ENCODE measurements at regions not wholly inside any gene's neighbourhood (a gene's known extent, or its start where the extent isn't known, plus 50 kb on each side); places are given as distances from the start of the nearest gene placed in this dataset.

DNA sequence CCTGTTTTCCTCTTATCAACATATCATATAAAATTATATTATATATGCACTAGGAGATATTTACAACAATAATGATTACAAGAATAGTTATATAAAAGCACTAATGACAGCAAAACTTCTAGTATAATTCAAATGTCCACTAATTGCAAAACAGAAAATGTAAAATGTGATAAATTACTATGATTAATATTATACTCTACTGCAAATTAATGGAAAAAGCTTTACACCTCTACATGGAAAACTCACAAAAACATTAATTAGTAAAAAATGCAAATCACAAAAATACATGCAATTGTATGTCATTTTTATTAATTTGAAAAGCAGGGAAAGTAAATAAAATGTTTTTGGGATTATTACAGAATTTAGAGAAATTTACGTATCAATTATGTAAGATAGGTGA, 681.0 kb upstream of the PCDH20 start:
- no peaks in the 10 kb centered on the region for H3K27me3 ChIP-seq
- H3K9me3 ChIP-seq (replicated peaks in 1 of 3): no peaks in the 10 kb centered on the region
- intact Hi-C loops (cut with DNase I): no loop called here
- no peak overlapping the region for H3K4me3 ChIP-seq
- no peak overlapping the region for H3K27ac ChIP-seq
- DNase-seq: no peak
- WGBS, 4 donors: 82 to 88% (median 86%) methylated on average over 1 of the region's 1 CpG
- H3K36me3 ChIP-seq (replicated peaks in 1 of 2): no peaks in the 10 kb centered on the region
- TF ChIP-seq CTCF (IDR thresholded peaks at IDR 0.05) (no peak), POLR2A (IDR thresholded peaks at IDR 0.05) (no peak)
- H3K4me1 ChIP-seq (replicated peaks in 1 of 2): no peaks in the 10 kb centered on the region

GRCh38 chr13:62094932-62095331, 679.3 kb upstream of the PCDH20 start:
- Histone ChIP-seq H3K36me3 (replicated peaks in 1 of 2) (no peaks in the 10 kb centered on the region), H3K4me1 (replicated peaks in 1 of 2) (no peaks in the 10 kb centered on the region), H3K9me3 (replicated peaks in 1 of 3) (no peaks in the 10 kb centered on the region), H3K27ac (no peak overlapping the region), H3K27me3 (no peaks in the 10 kb centered on the region), H3K4me3 (no peak overlapping the region)
- TF ChIP-seq CTCF (IDR thresholded peaks at IDR 0.05) (no peak), POLR2A (IDR thresholded peaks at IDR 0.05) (no peak)
- DNase-seq: no peak
- intact Hi-C loops (cut with DNase I): no loop called here
- 68 to 90% (median 78%) methylated on average over 1 of the region's 1 CpG for WGBS, 4 donors

DNA sequence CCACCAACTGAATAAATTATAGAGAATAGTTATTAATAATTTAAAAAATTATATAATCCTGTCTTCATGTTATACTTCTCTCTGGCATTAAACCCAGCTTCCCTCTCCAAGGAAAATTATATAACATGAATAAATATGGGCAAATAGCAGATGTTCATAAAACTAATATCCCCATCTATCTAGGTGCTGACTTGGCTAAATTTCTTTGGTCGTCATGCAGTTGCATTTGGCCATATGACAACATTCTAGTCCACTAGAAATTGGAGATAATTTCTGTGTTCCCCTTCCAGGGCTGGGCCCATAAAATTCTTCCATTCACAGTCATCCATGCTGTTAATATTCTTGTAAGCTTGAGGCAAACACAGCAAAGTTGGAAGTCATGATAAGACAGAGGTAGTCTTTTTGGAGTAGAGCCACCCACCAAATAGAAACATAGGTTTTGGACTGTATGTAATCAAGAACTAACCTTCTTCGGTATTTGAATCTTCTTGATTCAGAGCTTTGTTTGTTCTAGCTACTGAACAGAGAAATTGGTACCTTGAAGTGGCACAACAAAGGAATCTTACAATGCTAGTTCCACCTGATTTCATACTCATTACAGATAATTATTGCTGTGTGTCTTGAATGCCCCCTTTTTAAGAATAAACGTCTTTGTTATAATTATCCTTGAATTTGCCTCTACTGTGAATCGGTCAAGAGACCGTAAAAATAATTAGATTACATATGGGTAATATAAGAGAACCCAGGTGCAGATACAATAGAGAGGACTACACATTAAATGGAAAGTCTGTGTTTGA, 678.5 kb upstream of the PCDH20 start:
- no peak overlapping the region for H3K27ac ChIP-seq

DNA sequence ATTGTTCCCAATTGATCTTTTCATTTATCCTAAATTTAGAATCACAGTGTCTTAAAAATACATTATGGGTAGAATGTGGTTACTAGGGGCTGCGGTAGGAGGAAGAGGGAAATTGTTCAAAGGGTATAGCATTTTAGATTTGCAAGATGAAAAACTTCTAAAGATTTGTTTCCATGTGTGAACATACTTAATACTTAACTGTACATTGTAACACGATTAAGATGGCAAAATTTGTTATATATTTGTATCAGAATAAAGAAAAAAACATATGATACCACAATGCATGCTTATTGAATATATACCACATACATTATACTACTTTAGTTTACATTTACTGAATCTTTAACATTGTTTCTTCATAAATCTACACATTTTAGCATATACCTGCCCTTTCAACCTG, 677.3 kb upstream of the PCDH20 start:
- H3K4me3 ChIP-seq: no peak overlapping the region
- no peaks in the 10 kb centered on the region for H3K9me3 ChIP-seq (replicated peaks in 1 of 3)
- H3K27ac ChIP-seq: no peak overlapping the region
- H3K36me3 ChIP-seq (replicated peaks in 1 of 2): no peaks in the 10 kb centered on the region
- WGBS, 4 donors: 64 to 81% (median 73%) methylated on average over 2 of the region's 2 CpGs
- no peaks in the 10 kb centered on the region for H3K4me1 ChIP-seq (replicated peaks in 1 of 2)
- H3K27me3 ChIP-seq: no peaks in the 10 kb centered on the region
- intact Hi-C loops (cut with DNase I): no loop called here
- TF ChIP-seq CTCF (IDR thresholded peaks at IDR 0.05): no peak
- no peak for TF ChIP-seq POLR2A (IDR thresholded peaks at IDR 0.05)
- DNase-seq: no peak

More for the DNA sequence above, 678.5 kb upstream of the PCDH20 start:
- Histone ChIP-seq H3K4me1 (replicated peaks in 1 of 2) (no peaks in the 10 kb centered on the region), H3K4me3 (no peak overlapping the region), H3K9me3 (replicated peaks in 1 of 3) (no peaks in the 10 kb centered on the region), H3K36me3 (replicated peaks in 1 of 2) (no peaks in the 10 kb centered on the region), H3K27me3 (no peaks in the 10 kb centered on the region)
- intact Hi-C loops (cut with DNase I): no loop called here
- TF ChIP-seq POLR2A (IDR thresholded peaks at IDR 0.05) (no peak), CTCF (IDR thresholded peaks at IDR 0.05) (no peak)
- DNase-seq: no peak
- 74 to 78% (median 76%) methylated on average over 5 of the region's 5 CpGs for WGBS, 4 donors
